Breast epithelium (tissue), 3 donors: ENCODE measurements at regions not wholly inside any gene's neighbourhood (a gene's known extent, or its start where the extent isn't known, plus 50 kb on each side); places are given as distances from the start of the nearest gene placed in this dataset.

Experiments
- POLR2A ChIP-seq: fragments of 450-650 bp; IDR thresholded peaks from one replicate; pipeline ENCODE4 v1.6.1; 2016; ENCODE audit warnings: antibody characterized with exemption, mild to moderate bottlenecking, moderate library complexity
- POLR2AphosphoS5 ChIP-seq, 3 donors: sonication (generic); formaldehyde crosslinking; IDR thresholded peaks; one replicate each; pipeline ENCODE4 v1.6.1; 2017; ENCODE audit warnings: antibody characterized with exemption in 3 of 3
- TF ChIP-seq, protein P1 (sequence below), 3 donors: fragments of 450-650 bp; IDR thresholded peaks; one replicate each; pipeline ENCODE4 v1.5.1; 2016 to 2017; ENCODE audit warnings: antibody characterized with exemption in 3 of 3, mild to moderate bottlenecking in 3 of 3, moderate library complexity in 3 of 3

DNA sequence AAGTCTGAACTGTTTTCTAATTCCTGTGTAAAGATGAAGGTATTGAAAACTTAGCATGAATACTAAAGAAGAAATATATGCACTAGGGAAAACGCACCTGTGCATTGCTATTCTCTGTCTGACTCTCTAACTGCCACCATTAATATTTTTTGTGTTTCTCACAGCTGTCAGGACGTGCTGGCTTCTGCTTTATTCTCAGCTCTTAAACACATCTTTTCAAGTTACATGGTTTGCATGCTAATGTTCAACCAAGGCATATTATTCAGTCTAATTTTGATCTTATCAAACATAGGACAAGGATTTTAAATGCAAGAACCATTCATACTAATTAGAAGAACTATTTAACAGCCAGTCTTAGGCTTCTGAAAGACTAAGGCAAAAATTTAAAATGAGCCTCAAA lies 187.4 kb downstream of the KLHL28 start:
- TF ChIP-seq POLR2A (no peak), POLR2AphosphoS5 (IDR thresholded peaks at IDR 0.05) (no peak)
- TF ChIP-seq, protein P1, sequence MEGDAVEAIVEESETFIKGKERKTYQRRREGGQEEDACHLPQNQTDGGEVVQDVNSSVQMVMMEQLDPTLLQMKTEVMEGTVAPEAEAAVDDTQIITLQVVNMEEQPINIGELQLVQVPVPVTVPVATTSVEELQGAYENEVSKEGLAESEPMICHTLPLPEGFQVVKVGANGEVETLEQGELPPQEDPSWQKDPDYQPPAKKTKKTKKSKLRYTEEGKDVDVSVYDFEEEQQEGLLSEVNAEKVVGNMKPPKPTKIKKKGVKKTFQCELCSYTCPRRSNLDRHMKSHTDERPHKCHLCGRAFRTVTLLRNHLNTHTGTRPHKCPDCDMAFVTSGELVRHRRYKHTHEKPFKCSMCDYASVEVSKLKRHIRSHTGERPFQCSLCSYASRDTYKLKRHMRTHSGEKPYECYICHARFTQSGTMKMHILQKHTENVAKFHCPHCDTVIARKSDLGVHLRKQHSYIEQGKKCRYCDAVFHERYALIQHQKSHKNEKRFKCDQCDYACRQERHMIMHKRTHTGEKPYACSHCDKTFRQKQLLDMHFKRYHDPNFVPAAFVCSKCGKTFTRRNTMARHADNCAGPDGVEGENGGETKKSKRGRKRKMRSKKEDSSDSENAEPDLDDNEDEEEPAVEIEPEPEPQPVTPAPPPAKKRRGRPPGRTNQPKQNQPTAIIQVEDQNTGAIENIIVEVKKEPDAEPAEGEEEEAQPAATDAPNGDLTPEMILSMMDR (IDR thresholded peaks at IDR 0.05), result no peak
